Stimulated activated CD8-positive, alpha-beta memory T cell treated with anti-CD3 and anti-CD28 coated beads, Interleukin-7, amount 100 ng/mL, for 1 hour (primary cell): ENCODE measurements at regions not wholly inside any gene's neighbourhood (a gene's known extent, or its start where the extent isn't known, plus 50 kb on each side); places are given as distances from the start of the nearest gene placed in this dataset.
"Not testable (repeated sequence)": the region's sequence is repeated elsewhere in the genome, so short reads cannot be mapped to it uniquely, and the experiment has no call there.

Experiments used
- DNase-seq, 2 donors: peaks; one replicate each; pipeline ENCODE4 v3.0.0-alpha.2; 2020; ENCODE audit warnings: low read depth in 2 of 2

DNA sequence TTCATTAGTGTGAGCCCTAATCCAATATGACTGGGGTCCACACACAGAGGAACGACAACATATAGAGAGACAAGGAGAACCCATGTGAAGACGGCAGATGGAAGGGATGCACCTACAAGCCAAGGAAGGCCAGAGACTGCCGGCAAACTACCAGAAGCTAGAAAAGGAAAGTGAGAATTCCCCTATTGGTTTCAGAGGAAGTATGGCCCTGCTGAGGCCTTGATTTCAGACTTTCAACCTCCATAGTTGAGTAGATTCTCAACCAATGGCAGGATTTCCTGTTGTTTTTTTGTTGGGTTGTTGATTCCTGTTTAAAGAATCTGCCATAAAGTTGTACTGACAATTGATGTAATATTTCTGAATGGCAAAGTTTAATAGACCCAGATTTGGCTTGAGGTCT is 241.5 kb downstream of the SATB2 start:
- no peak for DNase-seq

- no peak for DNase-seq
These were observed 250.7 kb downstream of the SATB2 start for GRCh38 chr2:199207011-199207410.

DNA sequence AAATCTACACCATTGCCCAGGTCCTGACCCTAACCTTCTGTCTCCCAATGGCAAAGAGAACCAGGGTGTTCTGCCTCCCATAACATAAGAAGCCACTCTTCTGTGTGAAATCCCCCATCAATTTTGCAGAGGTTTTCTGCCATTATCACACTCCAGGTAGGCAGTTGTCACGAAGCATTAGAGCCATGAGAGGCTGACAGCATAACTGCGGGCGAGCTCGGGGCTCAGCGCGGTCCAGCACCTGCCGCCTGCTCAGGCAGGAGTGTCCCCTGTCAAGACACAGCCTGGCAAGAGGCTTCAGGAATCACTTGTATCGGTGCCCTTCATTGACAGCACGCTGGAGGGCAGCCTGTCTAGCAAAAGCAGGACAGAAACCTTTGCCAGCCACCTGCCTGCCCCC is 251.2 kb downstream of the SATB2 start:
- no peak for DNase-seq

DNA sequence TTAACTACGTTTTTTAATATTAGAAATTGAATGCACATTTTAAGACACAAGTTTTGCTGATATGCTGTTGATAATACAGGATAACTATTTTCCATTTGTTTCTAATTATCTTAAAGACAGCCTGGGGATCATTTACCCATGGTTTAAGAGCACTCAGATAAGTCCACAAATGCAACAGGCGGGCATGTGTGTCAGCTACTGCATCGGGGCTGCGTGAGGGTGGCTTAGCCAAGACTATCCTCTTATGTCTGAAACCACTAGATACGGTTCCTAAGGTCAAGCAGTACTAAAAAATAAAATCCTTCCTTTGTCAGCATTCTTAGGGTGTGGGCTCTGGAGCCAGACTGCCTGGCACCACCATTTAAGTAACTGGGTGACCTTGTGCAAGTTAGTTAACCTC is 254.8 kb downstream of the SATB2 start:
- no peak for DNase-seq

- DNase-seq = no peak
These were observed 256.2 kb downstream of the SATB2 start for GRCh38 chr2:199201539-199201938.

DNA sequence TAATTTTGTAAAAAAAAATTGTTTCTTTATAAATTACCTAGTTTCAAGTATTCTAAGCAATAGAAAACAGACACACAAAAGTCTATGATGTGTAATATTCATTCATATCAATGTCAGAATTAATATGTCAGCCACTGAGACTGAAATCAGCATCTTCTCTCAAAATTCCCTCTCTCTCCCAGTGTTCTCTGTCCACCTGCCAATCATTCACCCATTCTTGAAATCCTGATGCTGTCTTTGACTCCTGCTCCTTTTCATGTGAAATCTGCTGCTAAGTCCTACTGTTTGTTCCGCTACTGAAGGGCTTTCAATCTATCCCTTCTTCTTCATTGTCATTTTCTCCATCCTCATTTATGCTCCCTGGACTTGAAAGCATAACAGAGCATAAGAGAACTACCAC is 257.9 kb downstream of the SATB2 start:
- no peak for DNase-seq

DNA sequence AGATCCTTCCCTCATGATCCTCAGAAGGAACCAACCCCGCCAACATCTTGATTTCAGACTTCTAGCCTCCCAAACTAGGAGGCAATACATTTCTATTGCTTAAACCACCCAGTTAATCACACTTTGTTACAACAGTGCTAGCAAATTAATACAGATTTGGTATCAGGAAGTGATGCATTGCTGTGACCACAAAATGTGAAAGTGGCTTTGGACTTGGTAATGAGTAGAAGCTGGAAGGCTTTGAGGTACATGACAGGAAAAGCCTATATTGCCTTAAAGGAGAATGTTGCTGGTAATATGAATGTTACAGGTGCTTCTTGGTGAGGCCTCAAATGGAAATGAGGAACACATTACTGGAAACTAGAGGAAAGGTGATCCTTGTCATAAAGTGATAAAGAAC is 260.3 kb downstream of the SATB2 start:
- no peak for DNase-seq

DNA sequence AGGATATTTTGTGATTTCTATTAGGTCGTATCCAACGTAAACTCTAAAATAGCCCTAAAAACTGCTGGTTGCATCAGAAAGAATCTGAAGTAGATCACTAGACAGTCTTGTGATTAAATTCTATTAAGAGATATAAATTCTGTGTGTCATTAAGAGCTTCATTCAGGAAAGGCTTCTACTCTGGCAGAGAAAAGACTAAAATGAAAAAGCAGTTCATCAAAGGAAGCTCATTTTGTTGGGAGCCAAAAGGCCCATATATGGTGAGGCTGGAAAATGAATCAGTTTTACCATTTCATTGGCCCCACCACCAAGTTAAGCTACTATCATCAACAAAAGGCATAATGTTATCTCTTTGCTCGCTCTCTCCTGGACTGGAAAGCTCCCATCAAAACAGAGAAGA is 261.1 kb downstream of the SATB2 start:
- DNase-seq = no peak

DNA sequence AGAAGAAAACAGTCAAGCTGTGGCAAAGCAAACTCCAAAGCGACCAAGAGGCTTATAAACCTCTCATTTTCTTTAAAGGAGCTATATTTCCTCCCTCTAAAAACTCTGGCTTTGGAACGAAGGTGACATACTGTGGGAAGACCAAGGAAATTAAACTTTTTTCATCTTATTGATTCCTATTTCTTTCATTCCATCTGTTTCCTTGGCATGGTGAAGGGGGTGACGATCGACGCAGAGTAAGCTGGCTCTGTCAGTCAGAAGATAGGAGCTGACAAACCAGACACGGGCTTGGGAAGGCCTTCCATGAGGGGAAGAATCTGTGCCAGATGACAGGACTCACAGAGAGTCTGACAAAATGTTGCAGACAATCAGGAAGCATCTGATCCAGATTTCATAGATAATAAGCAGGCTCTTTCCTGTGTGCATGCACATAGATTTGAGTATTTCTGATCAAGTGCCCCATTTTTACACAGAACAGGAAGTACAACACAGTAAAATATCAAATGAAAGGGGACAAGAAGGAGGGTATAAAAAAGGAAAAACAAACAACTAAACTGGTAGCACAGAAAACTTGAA is 261.7 kb downstream of the SATB2 start:
- no peak for DNase-seq

DNA sequence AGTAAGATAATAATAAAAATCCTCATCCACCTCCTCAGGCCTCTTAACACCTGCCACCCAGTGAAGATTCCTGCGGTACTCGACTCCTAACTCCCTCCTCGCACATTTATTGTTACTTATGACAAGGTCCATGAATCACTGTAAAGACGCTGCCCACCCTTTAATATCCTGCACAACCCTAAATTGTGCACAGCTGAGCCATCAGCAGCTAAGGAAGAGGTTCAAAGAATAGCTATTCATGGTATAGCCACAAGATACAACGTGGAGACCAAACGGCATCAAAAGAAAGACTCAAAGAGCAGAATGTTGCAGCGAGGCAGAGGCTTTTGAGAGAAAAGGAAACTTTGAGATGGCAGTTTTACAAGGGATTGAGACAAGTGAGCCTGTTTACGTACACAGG is 266.3 kb downstream of the SATB2 start:
- DNase-seq = no peak

DNA sequence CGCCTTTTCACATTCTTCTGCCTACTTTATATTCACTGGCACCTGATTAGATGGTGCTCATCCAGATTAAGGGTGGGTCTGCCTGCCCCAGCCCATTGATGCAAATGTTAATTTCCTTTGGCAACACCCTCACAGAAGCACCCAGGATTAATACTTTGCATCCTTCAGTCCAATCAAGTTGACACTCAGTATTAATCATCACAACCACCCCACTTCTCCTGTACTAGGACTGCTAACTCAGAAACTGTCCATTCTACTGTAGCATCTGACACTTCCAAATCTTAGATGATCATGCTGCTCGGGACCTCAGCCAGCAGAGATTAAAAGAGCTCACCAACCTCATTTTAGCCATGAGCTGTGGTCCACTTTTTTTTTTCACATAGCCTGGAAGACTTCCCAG is 268.5 kb downstream of the SATB2 start:
- no peak for DNase-seq

- DNase-seq = no peak
These were observed 271.4 kb downstream of the SATB2 start for GRCh38 chr2:199186301-199186751.

GRCh38 chr2:199185174-199185573 is 272.6 kb downstream of the SATB2 start:
- not testable (repeated sequence) for DNase-seq

GRCh38 chr2:199163613-199164458 is 293.9 kb downstream of the SATB2 start:
- DNase-seq = no peak

DNA sequence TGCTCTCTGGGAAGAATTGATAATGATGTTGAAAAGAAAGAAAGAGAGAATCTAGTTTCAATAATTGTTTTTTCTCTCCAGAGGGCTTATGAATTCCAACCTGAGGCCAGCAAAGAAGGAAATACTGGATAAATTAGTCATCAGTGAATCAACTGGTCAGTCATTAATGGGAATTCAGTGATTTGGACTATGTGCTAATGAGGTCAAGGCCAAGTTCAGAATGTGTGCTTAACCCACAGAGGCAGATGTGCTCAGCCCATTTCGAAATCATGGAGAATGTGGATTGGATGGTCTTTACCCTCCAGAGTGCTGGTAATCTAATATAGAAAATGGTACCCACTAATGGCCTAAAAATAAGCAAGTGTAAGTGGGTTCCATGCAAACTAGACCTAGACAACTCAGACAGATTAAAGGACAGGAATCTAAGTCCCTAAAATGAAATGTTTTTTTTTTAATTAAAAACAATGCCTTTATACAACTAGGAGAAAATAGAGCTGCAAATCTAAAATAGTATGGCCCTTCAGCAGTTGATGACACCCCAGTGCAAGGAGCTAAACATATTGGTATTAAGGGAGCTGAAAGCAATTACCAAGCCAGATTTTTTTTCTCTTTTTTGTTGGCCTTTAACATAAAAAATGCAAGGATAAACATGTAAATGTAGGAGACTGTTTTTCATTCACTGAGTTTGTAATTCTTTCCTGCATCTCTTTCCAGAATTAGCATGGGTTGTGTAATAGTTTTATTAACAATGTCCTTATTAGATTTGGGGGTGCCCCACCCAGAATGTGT is 296.9 kb downstream of the SATB2 start:
- DNase-seq = no peak

- no peak for DNase-seq
These were observed 297.7 kb downstream of the SATB2 start for GRCh38 chr2:199160081-199160480.

DNA sequence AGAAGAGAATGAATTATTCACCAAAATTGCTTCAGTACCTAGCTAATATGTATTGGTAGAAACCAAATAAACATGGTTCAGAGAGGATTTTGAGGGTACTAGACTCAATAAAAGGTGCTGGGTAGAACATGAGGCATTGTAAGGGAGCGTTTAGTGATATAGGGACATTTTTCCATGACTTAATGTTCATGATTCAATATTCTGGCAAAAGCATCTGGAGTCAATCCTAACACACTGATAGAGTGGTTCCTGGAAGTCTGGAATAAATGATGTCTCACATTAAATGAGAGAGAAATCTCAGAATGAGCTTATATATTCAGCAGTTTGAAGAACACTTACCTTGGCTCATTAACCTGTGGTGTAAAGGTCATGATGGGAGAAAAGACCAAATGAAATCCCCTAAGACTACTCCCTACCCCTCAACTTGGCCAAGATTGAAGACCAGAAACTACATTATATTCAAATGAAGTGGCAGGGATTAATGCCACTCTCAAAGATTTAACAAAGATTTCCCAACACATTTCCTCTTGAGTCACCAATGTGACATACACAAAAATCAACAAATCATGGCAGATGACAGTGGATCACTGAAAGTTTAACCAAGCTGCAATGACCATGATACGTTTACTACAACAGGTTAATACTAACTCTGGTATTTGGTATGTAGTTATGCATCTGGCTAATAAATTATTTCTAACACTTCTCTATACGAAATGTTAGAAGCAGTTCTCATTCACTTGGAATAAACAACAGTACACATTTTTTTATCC is 309.5 kb downstream of the SATB2 start:
- no peak for DNase-seq

- no peak for DNase-seq
These were observed 310.5 kb downstream of the SATB2 start for GRCh38 chr2:199147216-199147615.

DNA sequence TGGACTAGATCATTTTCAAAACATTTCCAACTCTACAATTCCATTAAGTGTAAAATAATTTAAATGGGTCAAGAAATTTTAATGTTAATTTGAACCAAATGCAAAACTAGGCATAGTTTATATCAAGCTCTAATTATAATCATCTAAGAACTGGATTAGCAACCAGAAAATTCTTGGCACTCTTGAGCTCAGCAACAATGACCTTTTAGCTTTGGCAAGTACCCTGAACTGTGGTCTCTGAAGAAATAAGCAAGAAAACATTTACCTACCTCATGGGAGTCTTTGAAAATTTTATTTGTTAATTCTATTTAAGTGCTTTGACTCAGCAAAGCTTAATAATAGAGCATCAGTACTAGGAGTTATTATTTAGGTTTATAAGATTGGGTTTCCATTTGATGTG is 313.2 kb downstream of the SATB2 start:
- DNase-seq = no peak

GRCh38 chr2:199144036-199144435 is 313.7 kb downstream of the SATB2 start:
- no peak for DNase-seq

DNA sequence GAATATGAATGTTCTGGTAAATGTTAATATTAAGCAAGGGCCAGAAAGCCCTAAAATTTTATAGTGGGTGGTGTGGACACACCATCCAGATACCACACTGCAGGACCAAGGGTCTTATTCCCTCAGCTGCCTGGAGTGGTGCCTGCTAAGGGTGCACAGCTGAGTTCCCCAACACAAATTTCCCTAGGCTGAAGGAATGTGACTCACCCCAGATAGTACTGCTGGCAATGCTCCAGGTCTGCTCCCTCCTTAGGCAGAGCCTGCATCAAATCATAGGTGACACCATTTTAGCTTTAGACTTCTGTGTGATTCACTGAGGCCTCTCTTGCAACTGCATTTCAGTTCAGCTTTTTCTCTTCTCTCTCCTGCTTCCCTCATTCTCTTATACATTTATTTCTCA is 321.1 kb downstream of the SATB2 start:
- no peak for DNase-seq

DNA sequence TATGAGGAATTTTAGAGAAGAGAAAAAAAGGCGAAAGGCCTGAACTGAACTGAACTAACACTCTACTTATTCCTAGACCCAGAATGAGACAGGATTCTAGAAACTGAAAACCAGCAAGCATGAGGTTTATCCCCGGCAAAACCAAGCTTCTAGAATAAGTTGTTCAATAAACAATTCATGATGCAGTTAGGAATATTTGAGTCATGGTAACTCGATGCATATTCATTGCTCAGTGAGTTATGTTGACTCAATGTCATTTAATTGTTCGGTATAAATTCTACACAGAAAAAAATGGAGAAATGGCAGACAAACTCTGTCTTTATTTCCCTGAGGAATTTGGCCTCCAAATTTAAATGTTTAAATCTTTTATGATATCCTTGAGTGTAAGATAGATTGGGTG is 321.5 kb downstream of the SATB2 start:
- no peak for DNase-seq
